Fibroblast of lung (primary cell): ENCODE measurements at regions not wholly inside any gene's neighbourhood (a gene's known extent, or its start where the extent isn't known, plus 50 kb on each side); places are given as distances from the start of the nearest gene placed in this dataset.

Experiments used
- DNase-seq, 2 donors: peaks; one replicate each; pipeline versions ENCODE4 v3.0.0 to v3.0.0-alpha.2; 2010; ENCODE audit warnings: low read depth in 2 of 2
- H2AFZ ChIP-seq: 2 replicates; pipeline ENCODE4 v1.5.1; 2012; ENCODE audit warnings: low read length, control low read depth, inconsistent platforms
- H3K27ac ChIP-seq: 2 replicates; pipeline ENCODE4 v1.5.1; 2011; ENCODE audit warnings: low read length, control low read depth; ENCODE audit not compliant: insufficient read depth
- H3K27me3 ChIP-seq: 2 replicates; pipeline ENCODE4 v1.5.1; 2011; ENCODE audit warnings: mild to moderate bottlenecking, low read length; ENCODE audit not compliant: control insufficient read depth, insufficient read depth
- H3K36me3 ChIP-seq: 2 replicates; pipeline ENCODE4 v1.5.1; 2011; ENCODE audit warnings: low read length; ENCODE audit not compliant: control insufficient read depth, insufficient read depth
- H3K4me1 ChIP-seq: 2 replicates; pipeline ENCODE4 v1.5.1; 2011; ENCODE audit warnings: low read length; ENCODE audit not compliant: control insufficient read depth, insufficient read depth; ENCODE audit errors: extremely low read depth
- H3K4me2 ChIP-seq: 2 replicates; pipeline ENCODE4 v1.5.1; 2011; ENCODE audit warnings: low read length, control low read depth; ENCODE audit not compliant: insufficient read depth; ENCODE audit errors: extremely low read depth
- H3K4me3 ChIP-seq, 4 experiments: fragments of 200-600 bp in 1 of 4; sonication (generic) in 1 of 4; replicated peaks in 1 of 4; 2 replicates each; pipeline ENCODE4 v1.5.1; 2011 to 2016; ENCODE audit warnings: low read length in 4 of 4, low read depth in 3 of 4, mild to moderate bottlenecking in 3 of 4, control low read depth in 2 of 4, inconsistent platforms in 1 of 4, mixed read lengths in 1 of 4; ENCODE audit not compliant: insufficient read depth in 1 of 4; ENCODE audit errors: control extremely low read depth in 1 of 4
- H3K79me2 ChIP-seq: 2 replicates; pipeline ENCODE4 v1.5.1; 2012; ENCODE audit warnings: mild to moderate bottlenecking, low read length, inconsistent platforms; ENCODE audit not compliant: control insufficient read depth, insufficient read depth
- H3K9ac ChIP-seq: 2 replicates; pipeline ENCODE4 v1.5.1; 2011; ENCODE audit warnings: mild to moderate bottlenecking, low read length, control low read depth; ENCODE audit not compliant: insufficient read depth
- H3K9me3 ChIP-seq: 2 replicates; pipeline ENCODE4 v1.5.1; 2012; ENCODE audit warnings: low read depth, low read length; ENCODE audit not compliant: control insufficient read depth, insufficient read depth
- H4K20me1 ChIP-seq: 2 replicates; pipeline ENCODE4 v1.5.1; 2011; ENCODE audit warnings: low read length; ENCODE audit not compliant: control insufficient read depth, insufficient read depth; ENCODE audit errors: extremely low read depth
- CTCF ChIP-seq, 2 donors: IDR thresholded peaks in 1 of 2; conservative IDR thresholded peaks in 1 of 2; 1 replicate in 1 of 2; 2 replicates in 1 of 2; pipeline ENCODE4 v1.5.1; 2011 to 2012; ENCODE audit warnings: low read length in 2 of 2, control low read depth in 1 of 2, inconsistent platforms in 1 of 2, low read depth in 1 of 2, mild to moderate bottlenecking in 1 of 2
- EZH2 ChIP-seq: IDR thresholded peaks from 2 replicates; pipeline ENCODE4 v1.5.1; 2012; ENCODE audit warnings: low read length, control low read depth, mild to moderate bottlenecking; ENCODE audit errors: missing control alignments

- no peak overlapping the region for H3K4me3 ChIP-seq
- DNase-seq, result peak; percentile 23 to 84
- H3K36me3 ChIP-seq, result no peaks in the 10 kb centered on the region
- no peaks in the 10 kb centered on the region for H3K4me1 ChIP-seq
- no peaks in the 10 kb centered on the region for H3K79me2 ChIP-seq
- no peak overlapping the region for H3K27ac ChIP-seq
- no peaks in the 10 kb centered on the region for H3K27me3 ChIP-seq
- H3K9me3 ChIP-seq, result no peaks in the 10 kb centered on the region
- H3K4me2 ChIP-seq, result no peak overlapping the region
- no peak overlapping the region for H3K9ac ChIP-seq
- no peaks in the 10 kb centered on the region for H4K20me1 ChIP-seq
- no peak overlapping the region for H2AFZ ChIP-seq
- TF ChIP-seq CTCF (conservative IDR thresholded peaks at IDR 0.05 in 1 of 2, IDR thresholded peaks at IDR 0.05 in 1 of 2; ENCODE audit: low read depth in 1 of 2, low read length in 2 of 2), result no peak
- TF ChIP-seq EZH2, result no peak
Measured at GRCh38 chr2:53036196-53036595, 731.4 kb upstream of the CHAC2 start.

- no peak overlapping the region for H3K4me2 ChIP-seq
- no peaks in the 10 kb centered on the region for H3K79me2 ChIP-seq
- no peaks in the 10 kb centered on the region for H3K36me3 ChIP-seq
- TF ChIP-seq EZH2 (no peak), CTCF (conservative IDR thresholded peaks at IDR 0.05 in 1 of 2, IDR thresholded peaks at IDR 0.05 in 1 of 2; ENCODE audit: low read depth in 1 of 2, low read length in 2 of 2) (no peak)
- no peak for DNase-seq
- H4K20me1 ChIP-seq, result no peaks in the 10 kb centered on the region
- no peak overlapping the region for H3K27ac ChIP-seq
- H3K4me3 ChIP-seq, result no peak overlapping the region
- no peaks in the 10 kb centered on the region for H3K27me3 ChIP-seq
- no peak overlapping the region for H3K9ac ChIP-seq
- no peaks in the 10 kb centered on the region for H3K9me3 ChIP-seq
- no peaks in the 10 kb centered on the region for H3K4me1 ChIP-seq
- H2AFZ ChIP-seq, result no peak overlapping the region
Measured at GRCh38 chr2:53035153-53035552, 732.5 kb upstream of the CHAC2 start.

GRCh38 chr2:53033411-53033810 is 734.2 kb upstream of the CHAC2 start:
- H3K27me3 ChIP-seq, result no peaks in the 10 kb centered on the region
- H3K4me3 ChIP-seq, result no peak overlapping the region
- TF ChIP-seq EZH2 (no peak), CTCF (conservative IDR thresholded peaks at IDR 0.05 in 1 of 2, IDR thresholded peaks at IDR 0.05 in 1 of 2; ENCODE audit: low read depth in 1 of 2, low read length in 2 of 2) (no peak)
- H3K79me2 ChIP-seq, result no peaks in the 10 kb centered on the region
- no peaks in the 10 kb centered on the region for H3K4me1 ChIP-seq
- H3K9me3 ChIP-seq, result no peaks in the 10 kb centered on the region
- DNase-seq, result peak; percentile 20 to 78
- no peak overlapping the region for H3K4me2 ChIP-seq
- no peak overlapping the region for H3K9ac ChIP-seq
- no peaks in the 10 kb centered on the region for H3K36me3 ChIP-seq
- peak overlapping the region; percentile 36 for H2AFZ ChIP-seq
- H3K27ac ChIP-seq, result no peak overlapping the region
- no peaks in the 10 kb centered on the region for H4K20me1 ChIP-seq
